HL-60 (cell line): ENCODE measurements at regions not wholly inside any gene's neighbourhood (a gene's known extent, or its start where the extent isn't known, plus 50 kb on each side); places are given as distances from the start of the nearest gene placed in this dataset.

Experiments
- DNase-seq, 2 experiments: peaks; one replicate each; pipeline ENCODE4 v3.0.0-alpha.2; 2010 to 2020; ENCODE audit warnings: low read depth in 1 of 2, low spot score in 1 of 2
- H3K27ac ChIP-seq: fragments of 250-450 bp; sonication (Bioruptor Pico); replicated peaks from 2 replicates; pipeline ENCODE4 v1.5.1; 2020; ENCODE audit warnings: mild to moderate bottlenecking, moderate library complexity
- H3K27me3 ChIP-seq: fragments of 250-450 bp; sonication (Bioruptor Pico); 2 replicates; pipeline ENCODE4 v1.5.1; 2021; ENCODE audit warnings: mild to moderate bottlenecking, moderate library complexity; ENCODE audit not compliant: insufficient read depth, poor library complexity, severe bottlenecking
- H3K4me3 ChIP-seq: replicated peaks from 2 replicates; pipeline ENCODE4 v1.5.1; 2011; ENCODE audit warnings: mild to moderate bottlenecking, control low read depth, low read length; ENCODE audit not compliant: insufficient read depth
- CTCF ChIP-seq: IDR thresholded peaks from one replicate; pipeline ENCODE4 v1.5.1; 2011; ENCODE audit warnings: low read length, control low read depth, inconsistent platforms; ENCODE audit not compliant: insufficient read depth
- GABPA ChIP-seq: IDR thresholded peaks from 2 replicates; pipeline ENCODE4 v1.6.1; 2012; ENCODE audit warnings: low read depth
- POLR2AphosphoS5 ChIP-seq: IDR thresholded peaks from 2 replicates; pipeline ENCODE4 v1.6.1; 2012; ENCODE audit warnings: low read depth
- REST ChIP-seq: IDR thresholded peaks from 2 replicates; pipeline ENCODE4 v1.6.1; 2012; ENCODE audit warnings: low read depth; ENCODE audit not compliant: insufficient replicate concordance
- SPI1 ChIP-seq: IDR thresholded peaks from 2 replicates; pipeline ENCODE4 v1.6.1; 2012; ENCODE audit warnings: low read depth, mild to moderate bottlenecking, borderline replicate concordance

GRCh38 chr4:149218672-149219071 lies 597.0 kb downstream of the IQCM start:
- Histone ChIP-seq H3K4me3 (no peak overlapping the region), H3K27me3 (no peaks in the 10 kb centered on the region), H3K27ac (no peak overlapping the region)
- no peak for DNase-seq
- no peak for TF ChIP-seq SPI1
- TF ChIP-seq CTCF = no peak

GRCh38 chr4:149214301-149214700 lies 601.3 kb downstream of the IQCM start:
- Histone ChIP-seq H3K27ac (no peak overlapping the region), H3K27me3 (no peaks in the 10 kb centered on the region), H3K4me3 (no peak overlapping the region)
- TF ChIP-seq CTCF (no peak), SPI1 (no peak), GABPA (no peak), POLR2AphosphoS5 (no peak), REST (no peak)
- no peak for DNase-seq

GRCh38 chr4:149211876-149212275 lies 603.8 kb downstream of the IQCM start:
- H3K27ac ChIP-seq = no peak overlapping the region
- DNase-seq = no peak
- TF ChIP-seq GABPA = no peak
- no peak for TF ChIP-seq POLR2AphosphoS5
- no peak for TF ChIP-seq REST
- no peak for TF ChIP-seq CTCF
- no peak for TF ChIP-seq SPI1
- no peaks in the 10 kb centered on the region for H3K27me3 ChIP-seq
- no peak overlapping the region for H3K4me3 ChIP-seq

- no peak for DNase-seq
- Histone ChIP-seq H3K27ac (no peak overlapping the region), H3K4me3 (no peak overlapping the region), H3K27me3 (no peaks in the 10 kb centered on the region)
- TF ChIP-seq SPI1 (no peak), CTCF (no peak), REST (no peak)
Measured at GRCh38 chr4:149203256-149204001, 612.2 kb downstream of the IQCM start.
